CD4-positive, alpha-beta T cell (primary cell): ENCODE measurements at regions not wholly inside any gene's neighbourhood (a gene's known extent, or its start where the extent isn't known, plus 50 kb on each side); places are given as distances from the start of the nearest gene placed in this dataset.

Experiments
- ATAC-seq: fragments of 200-7000 bp; cut with Tn5 transposase; one replicate; pipeline ENCODE4 v1.10.0; 2022; ENCODE audit warnings: mild to moderate bottlenecking; ENCODE audit not compliant: poor library complexity
- CTCF ChIA-PET: fragments of 350-600 bp; sonication (Branson Sonifier 250); formaldehyde crosslinking; loops from one replicate; lab custom pipeline; 2021; ENCODE audit warnings: antibody characterized with exemption, inconsistent platforms; lab: Charles Lee
- POLR2A ChIA-PET: fragments of 350-600 bp; sonication (Branson Sonifier 250); formaldehyde crosslinking; loops from one replicate; lab custom pipeline; 2021; ENCODE audit warnings: antibody characterized with exemption, inconsistent platforms; lab: Charles Lee
- DNase-seq, 14 experiments: peaks; one replicate each; pipeline ENCODE4 v3.0.0-alpha.2; 2013 to 2020; ENCODE audit warnings: mixed read lengths in 2 of 14
- H3K27ac ChIP-seq, 2 donors: one replicate each; pipeline versions ENCODE4 v1.5.1 to v1.7.0; 2013; ENCODE audit warnings: low read length in 2 of 2, low read depth in 1 of 2, mild to moderate bottlenecking in 1 of 2
- H3K27me3 ChIP-seq, 2 experiments: 1 replicate in 1 of 2; 2 replicates in 1 of 2; pipeline versions ENCODE4 v1.6.1 to v1.7.0; 2013; ENCODE audit warnings: low read length in 2 of 2, control low read depth in 1 of 2, mild to moderate bottlenecking in 1 of 2, moderate library complexity in 1 of 2; ENCODE audit not compliant: insufficient read depth in 2 of 2, control insufficient read depth in 1 of 2
- H3K36me3 ChIP-seq: one replicate; pipeline ENCODE4 v1.6.1; 2013; ENCODE audit warnings: low read length, control low read depth; ENCODE audit not compliant: insufficient read depth
- H3K4me1 ChIP-seq: one replicate; pipeline ENCODE4 v1.6.1; 2013; ENCODE audit warnings: low read length, control low read depth; ENCODE audit not compliant: insufficient read depth
- H3K4me3 ChIP-seq: one replicate; pipeline ENCODE4 v1.5.1; 2013; ENCODE audit warnings: mild to moderate bottlenecking, low read length, moderate library complexity
- H3K9me3 ChIP-seq, 2 experiments: 1 replicate in 1 of 2; 2 replicates in 1 of 2; pipeline versions ENCODE4 v1.6.1 to v1.7.0; 2013; ENCODE audit warnings: low read length in 2 of 2, mild to moderate bottlenecking in 2 of 2, control low read depth in 1 of 2, moderate library complexity in 1 of 2; ENCODE audit not compliant: control insufficient read depth in 1 of 2, insufficient read depth in 1 of 2
- H3K27ac Mint-ChIP-seq: one replicate; pipeline ENCODE4 v1.8.0; 2020; ENCODE audit warnings: mixed read lengths
- H3K27me3 Mint-ChIP-seq: one replicate; pipeline ENCODE4 v1.8.0; 2021; ENCODE audit warnings: mixed read lengths
- H3K36me3 Mint-ChIP-seq: one replicate; pipeline ENCODE4 v1.8.0; 2021; ENCODE audit warnings: low read depth, mixed read lengths
- H3K4me1 Mint-ChIP-seq: one replicate; pipeline ENCODE4 v1.8.0; 2021; ENCODE audit warnings: low read depth, mixed read lengths
- H3K4me3 Mint-ChIP-seq: one replicate; pipeline ENCODE4 v1.8.0; 2020; ENCODE audit warnings: mild to moderate bottlenecking, mixed read lengths
- H3K9me3 Mint-ChIP-seq: one replicate; pipeline ENCODE4 v1.8.0; 2020; ENCODE audit warnings: mixed read lengths
- intact Hi-C, 2 experiments: fragments of 100-400 bp; cut with DNase I in 1 of 2; cut with micrococcal nuclease in 1 of 2; formaldehyde crosslinking; loops; one replicate each; pipeline versions ENCODE4 v1.15.1 to v1.9.0; 2023 to 2025; cut with DNase I, micrococcal nuclease
- TF ChIP-seq, protein P1 (sequence below): fragments of 200-600 bp; IDR thresholded peaks from one replicate; pipeline ENCODE4 v1.8.0; 2022; ENCODE audit warnings: antibody characterized with exemption, mild to moderate bottlenecking

DNA sequence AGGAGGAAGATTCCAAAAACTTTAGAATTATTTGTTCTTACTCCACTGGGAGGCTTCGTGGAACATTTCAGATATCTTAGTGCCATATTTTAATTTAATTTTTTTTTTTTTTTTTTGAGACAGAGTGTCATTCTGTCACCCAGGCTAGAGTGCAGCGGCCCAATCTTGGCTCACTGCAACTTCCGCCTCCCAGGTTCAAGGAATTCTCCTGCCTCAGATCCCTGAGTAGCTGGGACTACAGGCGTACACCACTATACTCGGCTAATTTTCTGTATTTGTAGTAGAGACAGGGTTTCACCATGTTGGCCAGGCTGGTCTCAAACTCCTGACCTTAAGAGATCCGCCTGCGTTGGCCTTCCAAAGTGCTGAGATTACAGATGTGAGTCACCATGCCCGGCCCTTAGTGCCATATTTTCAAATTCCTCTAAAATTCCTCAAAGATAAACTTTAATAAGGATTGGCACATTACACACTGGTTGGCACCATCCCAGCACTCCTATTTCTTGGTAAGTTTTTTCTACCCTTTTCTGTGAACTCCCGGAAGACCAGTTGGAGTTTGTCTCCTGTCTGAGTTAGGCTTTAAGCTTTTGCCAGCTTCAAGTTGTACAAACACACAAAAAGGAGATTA is 693.7 kb downstream of the MCTP2 start:
- no peaks in the 10 kb centered on the region for H3K4me1 Mint-ChIP-seq
- ATAC-seq (no peak), DNase-seq (no peak)
- CTCF ChIA-PET = no interaction called here
- no peaks in the 10 kb centered on the region for H3K27me3 ChIP-seq
- no peaks in the 10 kb centered on the region for H3K27me3 Mint-ChIP-seq
- H3K4me3 Mint-ChIP-seq = no peak overlapping the region
- no peaks in the 10 kb centered on the region for H3K36me3 ChIP-seq
- intact Hi-C loops = no loop called here
- H3K9me3 Mint-ChIP-seq = no peaks in the 10 kb centered on the region
- H3K36me3 Mint-ChIP-seq = no peaks in the 10 kb centered on the region
- H3K27ac ChIP-seq = no peak overlapping the region
- no peak overlapping the region for H3K4me3 ChIP-seq
- H3K9me3 ChIP-seq = no peaks in the 10 kb centered on the region
- H3K27ac Mint-ChIP-seq = no peak overlapping the region
- POLR2A ChIA-PET = no interaction called here
- no peaks in the 10 kb centered on the region for H3K4me1 ChIP-seq
- TF ChIP-seq, protein P1, sequence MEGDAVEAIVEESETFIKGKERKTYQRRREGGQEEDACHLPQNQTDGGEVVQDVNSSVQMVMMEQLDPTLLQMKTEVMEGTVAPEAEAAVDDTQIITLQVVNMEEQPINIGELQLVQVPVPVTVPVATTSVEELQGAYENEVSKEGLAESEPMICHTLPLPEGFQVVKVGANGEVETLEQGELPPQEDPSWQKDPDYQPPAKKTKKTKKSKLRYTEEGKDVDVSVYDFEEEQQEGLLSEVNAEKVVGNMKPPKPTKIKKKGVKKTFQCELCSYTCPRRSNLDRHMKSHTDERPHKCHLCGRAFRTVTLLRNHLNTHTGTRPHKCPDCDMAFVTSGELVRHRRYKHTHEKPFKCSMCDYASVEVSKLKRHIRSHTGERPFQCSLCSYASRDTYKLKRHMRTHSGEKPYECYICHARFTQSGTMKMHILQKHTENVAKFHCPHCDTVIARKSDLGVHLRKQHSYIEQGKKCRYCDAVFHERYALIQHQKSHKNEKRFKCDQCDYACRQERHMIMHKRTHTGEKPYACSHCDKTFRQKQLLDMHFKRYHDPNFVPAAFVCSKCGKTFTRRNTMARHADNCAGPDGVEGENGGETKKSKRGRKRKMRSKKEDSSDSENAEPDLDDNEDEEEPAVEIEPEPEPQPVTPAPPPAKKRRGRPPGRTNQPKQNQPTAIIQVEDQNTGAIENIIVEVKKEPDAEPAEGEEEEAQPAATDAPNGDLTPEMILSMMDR = no peak

DNA sequence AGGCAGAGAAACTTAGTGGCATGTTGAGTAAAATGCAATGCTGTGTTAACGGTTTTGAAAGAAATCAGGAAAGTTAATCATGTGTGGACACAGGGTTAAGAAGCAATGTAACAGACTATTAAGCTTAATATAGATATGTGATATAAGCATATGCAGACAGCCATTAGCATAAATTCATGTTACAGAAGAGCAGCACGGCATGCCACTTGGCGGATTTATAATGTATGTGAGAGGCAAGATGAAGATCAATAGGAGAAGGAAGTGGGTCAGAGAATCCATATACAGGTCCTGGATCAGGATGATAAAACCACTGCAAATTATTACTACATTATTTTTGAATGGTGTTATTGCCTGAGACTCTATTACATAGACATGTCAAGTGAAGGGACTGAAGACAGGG is 694.3 kb downstream of the MCTP2 start:
- ChIA-PET POLR2A (no interaction called here), CTCF (no interaction called here)
- Histone ChIP-seq H3K36me3 (no peaks in the 10 kb centered on the region), H3K4me1 (no peaks in the 10 kb centered on the region), H3K27me3 (no peaks in the 10 kb centered on the region), H3K27ac (no peak overlapping the region), H3K4me3 (no peak overlapping the region), H3K9me3 (no peaks in the 10 kb centered on the region)
- DNase-seq (no peak), ATAC-seq (no peak)
- no peaks in the 10 kb centered on the region for H3K36me3 Mint-ChIP-seq
- H3K9me3 Mint-ChIP-seq = no peaks in the 10 kb centered on the region
- no peaks in the 10 kb centered on the region for H3K4me1 Mint-ChIP-seq
- H3K4me3 Mint-ChIP-seq = no peak overlapping the region
- no peaks in the 10 kb centered on the region for H3K27me3 Mint-ChIP-seq
- TF ChIP-seq, protein P1 = no peak
- intact Hi-C loops = no loop called here
- no peak overlapping the region for H3K27ac Mint-ChIP-seq

DNA sequence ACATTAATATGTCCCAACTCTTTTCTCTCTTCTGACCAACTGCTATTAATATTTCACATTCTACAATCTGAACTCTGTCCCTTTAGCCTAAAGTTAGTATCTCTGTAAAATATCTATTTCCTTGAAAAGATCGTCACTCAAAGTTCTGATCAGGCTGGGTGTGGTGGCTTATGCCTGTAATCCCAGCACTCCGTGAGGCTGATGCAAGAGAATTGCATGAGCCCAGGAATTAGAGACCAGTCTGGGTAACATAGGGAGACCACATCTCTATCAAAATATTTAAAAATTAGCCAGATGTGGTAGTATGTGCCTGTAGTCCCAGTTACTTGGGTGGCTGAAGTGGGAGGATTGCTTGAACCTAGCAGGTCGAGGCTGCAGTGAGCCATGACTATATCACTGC is 695.6 kb downstream of the MCTP2 start:
- H3K4me1 ChIP-seq = no peaks in the 10 kb centered on the region
- Mint-ChIP-seq H3K4me1 (no peaks in the 10 kb centered on the region), H3K9me3 (no peaks in the 10 kb centered on the region), H3K36me3 (no peaks in the 10 kb centered on the region), H3K4me3 (no peak overlapping the region), H3K27me3 (no peaks in the 10 kb centered on the region), H3K27ac (no peak overlapping the region)
- ChIA-PET CTCF (no interaction called here), POLR2A (no interaction called here)
- H3K36me3 ChIP-seq = no peaks in the 10 kb centered on the region
- no peak overlapping the region for H3K4me3 ChIP-seq
- DNase-seq (no peak), ATAC-seq (no peak)
- H3K27ac ChIP-seq = no peak overlapping the region
- no peaks in the 10 kb centered on the region for H3K27me3 ChIP-seq
- TF ChIP-seq, protein P1 = no peak
- H3K9me3 ChIP-seq = no peaks in the 10 kb centered on the region
- intact Hi-C loops = no loop called here
